Left colon (tissue), 2 donors: ENCODE measurements at regions not wholly inside any gene's neighbourhood (a gene's known extent, or its start where the extent isn't known, plus 50 kb on each side); places are given as distances from the start of the nearest gene placed in this dataset.

Source experiments
- ATAC-seq: fragments of 200-7000 bp; cut with Tn5 transposase; one replicate; pipeline ENCODE4 v1.9.1; 2020; ENCODE audit warnings: mild to moderate bottlenecking, moderate library complexity
- DNase-seq, 2 donors: peaks; one replicate each; pipeline ENCODE4 v3.0.0-alpha.2; 2020
- intact Hi-C, 2 donors: fragments of 100-400 bp; cut with DNase I in 1 of 2; cut with micrococcal nuclease in 1 of 2; formaldehyde crosslinking; loops; one replicate each; pipeline versions ENCODE4 v1.11.2 to v1.14.0; 2022; cut with DNase I, micrococcal nuclease
- donor health status: DM: no; HTN: no; CAD: no.
- donor health status: DM: yes; HTN: yes; CAD: no.

DNA sequence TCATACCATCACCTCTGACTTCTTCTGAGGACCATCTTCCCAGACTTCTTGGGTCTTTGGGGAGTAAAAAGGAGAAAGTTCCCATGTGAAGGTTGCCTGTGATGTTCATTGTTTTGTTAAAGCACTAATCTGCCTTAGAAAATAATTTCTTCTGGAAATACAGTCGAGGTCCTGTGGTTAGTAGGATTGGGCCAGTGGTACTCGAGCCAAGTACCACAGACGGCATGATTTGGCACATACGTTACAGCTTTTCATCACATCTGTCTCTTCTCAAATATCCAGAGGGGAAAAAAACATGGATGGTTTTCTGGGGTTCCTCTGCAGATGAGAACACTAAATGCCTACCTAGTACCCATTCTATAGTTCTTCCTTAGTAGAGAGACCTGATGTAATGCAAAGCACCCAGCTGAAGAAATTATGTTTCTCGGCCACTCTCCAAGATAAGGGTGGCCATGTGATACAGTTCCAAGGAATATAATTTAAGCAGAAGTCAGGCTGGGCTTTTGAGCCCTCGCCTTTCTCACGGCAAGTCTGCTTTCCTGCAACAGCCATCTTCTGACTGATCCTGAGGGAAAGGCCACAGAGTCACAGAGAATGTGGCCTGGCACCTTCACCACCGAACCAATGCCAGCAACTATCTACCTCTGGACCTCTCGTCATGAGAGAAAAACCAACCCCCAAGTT, 161.0 kb downstream of the RNF152 start:
- DNase-seq (no peak), ATAC-seq (no peak)
- intact Hi-C loops: no loop called here

DNA sequence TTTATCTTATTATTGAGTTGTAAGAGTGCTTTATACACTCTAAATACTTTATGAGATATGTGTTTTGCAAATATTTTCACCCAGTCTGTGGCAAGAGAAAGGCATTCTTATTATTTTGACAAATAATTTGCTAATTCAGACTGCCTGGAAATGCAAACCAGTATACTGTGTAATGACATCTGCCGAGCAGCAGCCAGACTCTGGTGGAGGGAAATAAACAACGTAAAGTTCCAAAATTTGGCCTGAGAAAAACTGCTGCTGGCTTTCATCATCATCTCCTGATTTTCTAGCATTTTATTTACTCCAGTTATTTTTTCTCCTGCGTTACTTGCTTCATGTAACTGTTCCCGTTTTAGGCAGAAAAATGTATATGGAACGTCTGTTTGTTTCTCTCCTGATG, 161.6 kb downstream of the RNF152 start:
- intact Hi-C loops: no loop called here
- no peak for ATAC-seq
- no peak for DNase-seq

DNA sequence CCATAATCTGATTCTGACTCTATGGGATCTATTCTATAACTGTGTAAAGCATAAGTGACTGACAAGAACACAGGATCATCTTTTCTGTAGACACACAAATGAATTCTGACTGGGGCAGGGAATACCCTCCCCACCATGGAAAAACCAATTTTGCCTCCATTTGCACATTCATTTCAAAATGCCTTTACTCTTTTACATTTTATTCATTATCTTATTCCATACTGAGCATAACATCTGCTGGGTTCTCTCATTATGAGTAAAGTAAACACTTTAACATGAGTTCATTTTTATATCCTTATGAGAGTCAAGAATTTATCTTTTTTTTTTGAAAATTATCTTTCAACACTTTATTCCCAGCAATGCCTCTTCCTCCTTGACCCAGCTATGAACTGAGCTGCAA, 163.5 kb downstream of the RNF152 start:
- DNase-seq: no peak
- ATAC-seq: no peak
- intact Hi-C loops: no loop called here

DNA sequence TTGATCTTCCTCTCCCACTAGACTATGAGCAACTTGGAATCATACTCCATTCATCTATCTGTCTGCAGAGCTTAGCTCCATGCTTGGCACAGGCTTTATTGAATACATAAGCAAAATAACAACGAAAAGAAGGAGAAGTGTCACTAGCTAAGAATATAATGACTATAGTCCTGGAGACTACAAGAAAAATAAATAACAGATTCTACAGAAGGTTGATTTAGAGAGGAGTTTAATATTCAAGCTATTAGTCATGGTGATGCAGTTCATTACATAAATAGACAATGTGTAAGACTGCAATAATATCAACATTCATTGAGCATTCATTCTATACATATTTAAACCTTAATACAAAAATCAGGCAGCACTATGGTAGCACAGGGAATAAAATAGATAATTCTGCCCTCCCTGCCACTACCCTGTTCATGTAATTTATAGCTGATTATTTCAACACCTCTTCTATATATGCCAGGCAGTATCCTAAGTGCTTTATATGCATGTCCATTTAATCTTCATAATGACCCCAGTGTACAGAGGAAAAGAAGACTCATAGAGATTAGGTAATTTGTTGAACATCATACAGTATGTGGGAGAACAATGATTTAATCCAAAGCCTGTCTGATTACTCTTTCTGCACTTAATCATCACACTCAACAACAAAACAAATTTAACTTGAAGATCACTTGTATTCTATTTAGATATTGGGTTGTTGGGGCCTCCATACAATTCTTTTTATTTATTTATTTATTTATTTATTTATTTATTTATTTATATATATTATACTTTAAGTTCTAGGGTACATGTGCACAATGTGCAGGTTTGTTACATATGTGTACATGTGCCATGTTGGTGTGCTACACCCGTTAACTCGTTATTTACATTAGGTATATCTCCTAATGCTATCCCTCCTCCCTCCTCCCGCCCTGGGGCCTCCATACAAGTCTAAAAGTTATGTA, 165.3 kb downstream of the RNF152 start:
- intact Hi-C loops: no loop called here
- no peak for DNase-seq
- no peak for ATAC-seq

DNA sequence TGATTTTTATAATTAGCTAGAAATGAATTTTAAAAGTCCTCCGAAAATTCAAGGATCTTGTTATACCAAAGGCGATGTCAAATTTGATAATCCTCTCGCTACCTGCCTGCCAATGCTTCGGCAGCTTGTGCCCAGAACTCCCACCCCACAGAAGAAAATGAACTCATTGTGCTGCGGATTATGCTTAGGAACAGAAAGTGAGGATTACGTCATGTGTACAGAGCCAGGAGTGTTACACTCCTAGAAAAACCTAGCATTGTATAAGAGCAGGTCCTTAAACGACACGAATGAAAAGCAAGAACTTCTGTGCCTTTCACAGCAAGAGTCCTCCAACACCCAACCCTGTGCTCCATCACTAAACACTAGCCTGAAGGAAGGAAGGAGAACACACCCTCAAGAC, 168.3 kb downstream of the RNF152 start:
- intact Hi-C loops: no loop called here
- ATAC-seq: no peak
- DNase-seq: no peak

DNA sequence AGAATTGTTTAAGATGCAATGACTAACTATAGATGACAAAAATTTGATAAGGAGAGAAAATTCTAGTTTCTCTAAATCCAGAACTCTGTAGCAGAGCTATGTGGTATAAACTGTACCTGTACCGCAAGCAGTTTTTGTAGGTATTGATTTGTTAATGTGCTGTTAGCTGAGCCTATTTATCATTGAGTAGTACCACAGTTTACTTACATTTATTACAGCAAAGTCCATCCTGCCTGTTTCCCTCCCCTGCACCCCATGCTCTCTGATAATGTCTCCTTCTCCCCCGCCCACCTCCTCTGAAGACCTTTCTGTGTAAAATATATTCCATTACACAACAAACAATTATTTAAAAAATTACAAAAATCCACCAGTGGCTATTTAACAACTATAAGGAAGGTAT, 170.6 kb downstream of the RNF152 start:
- ATAC-seq (no peak), DNase-seq (no peak)
- intact Hi-C loops: no loop called here

DNA sequence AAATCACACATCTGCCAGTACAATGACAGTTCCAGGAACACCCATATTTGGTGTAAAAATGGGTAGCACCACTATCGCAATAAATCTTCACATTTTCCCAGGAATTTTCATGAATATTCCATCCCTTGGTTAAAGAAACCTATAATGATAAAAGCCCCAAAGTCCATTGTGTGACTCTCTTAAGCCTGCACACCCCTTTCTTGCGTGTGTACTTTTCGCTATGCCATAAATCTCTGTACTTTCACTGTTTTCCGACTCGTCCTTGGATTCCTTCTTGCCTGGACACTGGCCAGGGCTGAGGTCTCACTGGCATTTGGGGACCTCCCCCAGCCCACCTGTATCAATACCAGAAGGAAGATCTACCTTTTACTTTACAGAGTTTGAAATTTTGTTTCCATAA, 172.3 kb downstream of the RNF152 start:
- DNase-seq: no peak
- peak; percentile 80 for ATAC-seq
- intact Hi-C loops: no loop called here

DNA sequence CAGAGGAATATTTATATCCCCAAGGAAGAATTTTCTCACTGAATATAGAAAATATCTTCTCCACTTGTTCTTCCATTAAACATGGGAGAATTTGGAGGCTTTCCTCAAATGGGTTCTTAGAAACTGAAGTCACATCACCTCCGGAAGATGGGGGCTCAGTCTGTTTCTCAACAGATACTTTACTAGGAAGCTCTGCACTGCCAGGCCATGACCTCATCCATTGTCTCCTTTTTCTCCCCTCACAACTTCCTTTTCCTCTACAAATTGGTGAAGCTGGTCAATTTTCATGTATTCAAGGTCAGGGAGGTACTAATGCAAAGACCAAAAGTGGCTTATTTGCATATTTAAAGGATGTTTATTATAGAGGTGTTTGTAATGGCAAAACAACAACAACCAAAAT, 173.1 kb downstream of the RNF152 start:
- intact Hi-C loops: no loop called here
- DNase-seq (no peak), ATAC-seq (no peak)

DNA sequence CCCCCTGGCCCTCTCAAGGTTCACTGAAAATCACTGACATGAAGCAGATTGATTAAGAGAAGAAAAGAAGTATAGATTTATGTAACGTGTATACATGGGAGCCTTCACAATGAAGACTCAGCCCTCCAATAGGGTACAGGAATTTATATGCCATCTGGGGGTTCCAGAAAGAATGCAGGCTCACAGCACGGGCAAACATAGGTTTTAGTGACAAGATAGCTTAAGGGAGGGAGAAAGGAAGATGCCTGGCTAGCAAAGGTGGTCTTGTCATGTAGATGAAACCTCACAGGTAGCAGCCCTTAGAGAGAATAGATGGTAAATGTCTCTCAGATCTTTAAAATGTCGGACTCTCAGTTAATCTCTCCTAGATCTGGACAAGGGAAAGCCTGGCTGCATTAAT, 173.9 kb downstream of the RNF152 start:
- ATAC-seq (no peak), DNase-seq (no peak)
- intact Hi-C loops: no loop called here

DNA sequence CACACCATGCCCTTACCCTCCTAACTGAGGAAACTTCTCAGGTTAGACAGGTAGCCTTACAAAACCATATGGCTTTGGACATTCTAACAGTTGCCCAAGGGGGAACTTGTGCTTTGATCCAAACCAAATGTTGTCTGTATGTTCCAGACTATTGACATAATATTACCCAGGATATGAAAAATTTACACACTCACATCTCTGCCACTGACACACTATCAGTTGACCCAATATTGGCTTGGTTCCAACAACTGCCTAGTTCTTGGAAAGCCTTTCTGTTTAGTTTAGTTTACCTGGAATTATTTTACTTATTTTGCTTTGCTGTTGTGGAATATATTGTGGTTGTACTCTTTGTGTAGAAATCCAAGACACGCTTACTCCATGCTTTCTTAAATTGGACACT, 178.4 kb downstream of the RNF152 start:
- peak; percentile 7 for ATAC-seq

DNA sequence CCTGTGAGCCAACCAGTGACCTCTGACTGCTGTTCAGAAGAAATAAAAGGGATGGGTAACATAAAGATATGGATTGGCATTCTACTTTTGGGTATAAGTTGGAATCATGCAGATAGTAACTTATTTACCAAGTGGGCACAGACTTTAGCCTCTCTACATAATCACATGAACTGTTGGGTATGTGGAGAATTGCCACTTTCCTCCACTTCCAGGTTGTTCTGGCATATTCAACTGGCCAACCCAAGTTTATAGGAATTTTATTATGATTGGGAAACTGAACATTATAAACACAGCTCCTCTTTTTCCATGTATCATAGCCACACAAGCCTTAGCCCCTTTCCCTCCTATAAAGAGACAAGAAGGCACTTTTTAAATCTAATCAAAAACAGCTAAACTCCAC, 179.3 kb downstream of the RNF152 start:
- ATAC-seq (peak; percentile 82), DNase-seq (no peak)
- intact Hi-C loops: no loop called here

More for the DNA sequence above, 178.4 kb downstream of the RNF152 start:
- intact Hi-C loops: no loop called here
- DNase-seq: no peak

DNA sequence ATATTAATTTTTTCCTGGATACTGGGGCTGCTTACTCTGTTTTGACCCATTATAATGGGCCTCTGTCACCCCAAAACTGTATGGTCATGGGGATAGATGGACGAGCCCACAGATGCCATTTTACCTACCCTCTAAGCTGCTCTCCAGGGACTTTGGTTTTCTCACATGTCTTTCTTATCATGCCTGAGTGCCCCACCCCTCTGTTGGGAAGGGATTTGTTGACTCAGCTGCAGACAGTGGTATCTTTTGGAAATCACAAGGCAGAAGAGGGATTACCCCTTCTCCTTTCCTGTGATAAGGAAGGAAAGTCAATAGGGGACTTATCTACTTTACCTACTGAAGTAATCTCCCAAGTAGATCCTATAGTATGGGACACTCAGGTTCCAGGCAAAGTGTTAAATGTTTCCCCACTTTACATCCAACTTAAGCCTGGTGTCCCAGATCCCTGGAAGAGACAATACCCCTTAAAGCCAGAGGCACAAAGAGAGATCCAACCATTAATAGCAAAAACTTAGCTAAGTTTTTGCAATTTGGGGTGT, 182.7 kb downstream of the RNF152 start:
- DNase-seq (peak; percentile 33 to 58), ATAC-seq (peak; percentile 68)
- intact Hi-C loops: no loop called here

DNA sequence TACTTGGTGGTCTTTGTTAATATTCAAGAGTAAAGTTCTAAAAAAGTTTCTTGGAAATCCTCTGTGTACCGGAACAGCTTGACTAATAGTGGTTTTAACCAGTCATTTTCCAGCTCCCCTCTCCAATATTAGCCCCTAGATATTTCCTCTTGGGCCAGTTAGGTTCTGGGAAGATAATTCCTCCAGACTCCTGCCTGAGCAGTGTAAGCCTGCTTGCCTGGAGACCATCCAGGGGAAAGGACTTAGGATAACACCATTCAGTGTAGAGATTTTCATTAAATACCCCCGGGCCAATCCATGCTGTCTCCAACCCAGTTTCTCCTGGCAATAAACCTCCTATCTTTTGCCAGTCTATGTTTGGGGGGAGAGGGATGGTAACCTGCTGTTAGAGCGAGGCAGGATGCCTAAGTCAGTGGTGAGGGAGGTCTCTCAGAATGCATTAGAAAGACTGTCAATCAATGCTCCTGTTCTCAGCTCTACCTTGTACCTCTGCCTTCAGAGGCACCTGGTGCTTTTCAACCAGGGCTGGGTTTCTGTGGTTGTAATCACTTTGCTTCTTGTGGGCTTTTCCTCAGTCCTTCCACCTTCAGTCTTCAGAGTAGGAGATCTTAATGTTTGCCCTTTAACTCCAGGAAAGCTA, 186.4 kb downstream of the RNF152 start:
- ATAC-seq: no peak
- intact Hi-C loops: no loop called here
- no peak for DNase-seq

DNA sequence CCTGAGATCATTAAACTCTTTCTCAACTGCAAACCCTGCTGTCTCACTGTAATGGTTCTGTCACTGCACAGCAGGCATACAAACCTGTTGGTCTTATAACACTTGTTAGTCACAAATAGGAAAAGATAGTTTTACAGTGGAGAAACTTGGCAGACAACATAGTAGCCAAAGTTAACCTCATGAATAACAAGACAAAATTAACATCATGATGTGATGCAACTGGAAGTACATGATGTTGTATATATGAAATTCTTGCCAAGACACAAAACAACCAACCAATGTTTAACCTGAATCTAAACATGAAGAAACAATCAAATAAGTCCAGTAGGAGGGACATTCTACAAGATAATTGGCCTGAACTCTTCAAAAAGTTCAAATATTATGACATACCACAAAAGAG, 189.3 kb downstream of the RNF152 start:
- ATAC-seq (no peak), DNase-seq (no peak)
- intact Hi-C loops: no loop called here

DNA sequence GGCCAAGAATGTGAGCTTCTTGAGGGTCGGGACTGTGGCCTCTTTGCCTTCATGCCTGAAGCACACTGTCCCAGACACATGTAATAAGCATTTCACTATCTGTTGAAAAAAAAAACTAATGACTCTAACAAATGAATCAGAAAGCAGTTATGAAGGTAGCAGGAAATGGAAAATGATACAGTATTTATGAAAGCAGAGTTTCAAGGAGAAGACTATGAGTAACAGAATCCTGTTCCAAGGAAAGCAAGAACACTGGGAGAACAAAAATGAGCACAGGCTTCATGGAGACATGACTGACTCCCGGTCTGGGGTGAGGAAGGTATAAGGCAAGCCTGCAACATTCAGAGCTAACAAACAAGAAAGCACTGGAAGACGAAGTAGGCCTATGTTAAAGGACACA, 190.8 kb downstream of the RNF152 start:
- intact Hi-C loops: no loop called here
- ATAC-seq: no peak

DNA sequence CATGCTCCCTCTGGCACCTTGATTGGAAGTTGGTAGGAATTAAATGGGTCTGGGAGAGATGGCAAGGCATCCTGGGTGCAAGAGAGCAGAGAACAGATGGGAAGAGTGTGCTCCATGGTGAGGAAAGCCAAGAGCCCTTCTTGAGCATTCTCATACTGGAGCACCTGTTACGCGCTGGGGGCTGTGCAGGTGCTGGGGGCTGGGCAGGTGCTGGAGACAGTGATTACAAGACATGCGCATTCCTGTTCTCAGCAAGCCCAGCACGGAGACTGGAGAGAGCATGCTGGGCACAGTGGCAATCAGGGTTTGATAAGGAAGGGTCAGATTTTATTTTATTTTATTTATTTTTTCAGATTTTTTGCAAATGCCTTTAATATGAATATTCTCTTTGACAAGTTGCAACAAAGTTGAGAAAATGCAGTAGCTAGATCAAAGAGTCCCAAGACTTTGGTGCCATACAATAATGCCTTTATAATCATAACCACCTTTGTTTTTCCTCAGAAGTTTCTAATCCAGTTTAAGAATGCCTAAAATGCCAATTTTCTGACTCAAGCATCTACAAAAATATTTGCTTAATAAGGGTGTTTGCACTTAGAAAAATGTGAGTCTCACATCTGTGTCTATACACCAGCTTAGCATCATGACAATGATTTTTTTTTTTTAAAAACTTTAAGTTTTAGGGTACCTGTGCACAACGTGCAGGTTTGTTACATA, 193.3 kb downstream of the RNF152 start:
- intact Hi-C loops: no loop called here
- no peak for ATAC-seq
- no peak for DNase-seq

More for the DNA sequence above, 190.8 kb downstream of the RNF152 start:
- no peak for DNase-seq

DNA sequence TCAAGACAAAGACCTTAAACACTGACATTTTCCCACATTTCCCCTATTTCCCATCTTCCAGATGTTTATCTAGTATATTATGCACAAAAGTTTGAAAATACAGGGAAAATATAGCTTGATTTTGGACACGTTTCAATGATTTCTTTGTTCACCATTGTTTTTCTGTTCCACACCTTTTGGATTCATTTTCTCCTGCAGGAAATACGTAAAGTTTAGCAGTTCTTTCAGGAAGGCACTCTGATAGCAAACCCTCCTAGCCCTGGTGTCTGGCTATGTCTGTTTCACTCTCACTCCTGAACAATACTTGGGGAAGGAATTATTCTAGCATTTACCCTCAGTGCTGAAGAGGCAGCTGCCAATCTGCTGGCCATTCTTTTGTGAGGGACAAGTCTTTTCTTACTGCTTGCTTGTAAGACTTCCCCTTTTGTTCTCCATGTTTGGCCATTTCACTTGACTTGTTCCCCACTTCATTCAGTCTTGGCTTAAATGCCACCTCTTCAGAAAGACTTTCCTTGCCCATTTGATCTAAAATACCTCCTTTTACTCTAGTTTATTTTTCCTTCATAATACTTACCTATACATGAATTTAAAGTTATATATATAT, 195.4 kb downstream of the RNF152 start:
- no peak for DNase-seq
- no peak for ATAC-seq
- intact Hi-C loops: no loop called here

DNA sequence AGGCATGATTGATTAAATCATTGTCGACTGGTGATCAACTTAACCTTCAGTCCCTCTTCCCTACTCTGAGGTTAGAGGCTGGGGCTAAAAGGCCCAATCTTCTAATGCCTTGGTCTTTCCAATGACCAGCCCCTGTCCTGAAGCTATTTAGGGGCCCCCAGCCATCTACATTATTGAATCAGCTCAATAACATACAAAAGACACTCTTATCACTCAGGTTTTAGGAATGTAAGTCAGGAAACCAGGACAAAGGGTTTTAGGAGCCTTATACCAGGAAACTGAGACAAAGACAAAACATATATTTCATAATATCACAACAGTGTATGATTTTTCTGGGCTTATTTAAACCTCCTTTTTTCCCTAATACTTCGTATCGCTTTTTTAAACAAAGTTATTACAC, 198.6 kb downstream of the RNF152 start:
- ATAC-seq (no peak), DNase-seq (no peak)
- intact Hi-C loops: no loop called here
